H1 (cell line): ENCODE measurements at regions not wholly inside any gene's neighbourhood (a gene's known extent, or its start where the extent isn't known, plus 50 kb on each side); places are given as distances from the start of the nearest gene placed in this dataset.

Source experiments
- ATF3 ChIP-seq: IDR thresholded peaks from 2 replicates; pipeline ENCODE4 v1.6.1; 2011; ENCODE audit warnings: low read depth, mild to moderate bottlenecking, low read length; ENCODE audit not compliant: insufficient read depth
- CTBP2 ChIP-seq: IDR thresholded peaks from 2 replicates; pipeline ENCODE4 v1.7.0; 2011; ENCODE audit warnings: borderline replicate concordance, mild to moderate bottlenecking, moderate library complexity, mixed read lengths, low read length; ENCODE audit not compliant: insufficient read depth, insufficient read length
- E2F6 ChIP-seq: IDR thresholded peaks from 2 replicates; pipeline ENCODE4 v1.6.1; 2012; ENCODE audit warnings: inconsistent platforms
- EGR1 ChIP-seq: IDR thresholded peaks from 2 replicates; pipeline ENCODE4 v1.6.1; 2011; ENCODE audit warnings: low read depth, low read length, borderline replicate concordance
- NANOG ChIP-seq: IDR thresholded peaks from 2 replicates; pipeline ENCODE4 v1.6.1; 2011; ENCODE audit warnings: low read length, low read depth, mild to moderate bottlenecking, inconsistent platforms; ENCODE audit not compliant: insufficient read depth, poor library complexity, severe bottlenecking
- RAD21 ChIP-seq, 2 experiments: IDR thresholded peaks in 1 of 2; conservative IDR thresholded peaks in 1 of 2; 2 replicates each; pipeline ENCODE4 v1.6.1; 2011; ENCODE audit warnings: low read depth in 2 of 2, low read length in 2 of 2, improper control_type of control experiment in 1 of 2, inconsistent platforms in 1 of 2, mild to moderate bottlenecking in 1 of 2, moderate library complexity in 1 of 2
- SP4 ChIP-seq: IDR thresholded peaks from 2 replicates; pipeline ENCODE4 v1.6.1; 2012; ENCODE audit warnings: low read length, inconsistent platforms
- TCF12 ChIP-seq: IDR thresholded peaks from 2 replicates; pipeline ENCODE4 v1.6.1; 2011; ENCODE audit warnings: low read depth, mild to moderate bottlenecking, low read length

GRCh38 chr3:83317605-83318004, 1556.2 kb upstream of the GBE1 start (continued):
- TF ChIP-seq ATF3: no peak
- no peak for TF ChIP-seq EGR1
- TF ChIP-seq TCF12: no peak
- TF ChIP-seq SP4: no peak
- TF ChIP-seq CTBP2: no peak
- no peak for TF ChIP-seq RAD21 (IDR thresholded peaks at IDR 0.05 in 1 of 2, conservative IDR thresholded peaks at IDR 0.05 in 1 of 2; ENCODE audit: low read depth in 2 of 2, low read length in 2 of 2)
- TF ChIP-seq NANOG: no peak
- TF ChIP-seq E2F6: no peak
